GM18520 (cell line): ENCODE measurements at regions not wholly inside any gene's neighbourhood (a gene's known extent, or its start where the extent isn't known, plus 50 kb on each side); places are given as distances from the start of the nearest gene placed in this dataset.

Experiments
- ATAC-seq: cut with Tn5 transposase; IDR thresholded peaks from one replicate; pipeline ENCODE4 v1.9.1; 2021; ENCODE audit not compliant: unreplicated experiment

- ATAC-seq: no peak
Measured at GRCh38 chr18:76579301-76579695, 84.3 kb upstream of the ZNF516 start.

- no peak for ATAC-seq
Measured at GRCh38 chr18:76578571-76579300, 83.7 kb upstream of the ZNF516 start.

DNA sequence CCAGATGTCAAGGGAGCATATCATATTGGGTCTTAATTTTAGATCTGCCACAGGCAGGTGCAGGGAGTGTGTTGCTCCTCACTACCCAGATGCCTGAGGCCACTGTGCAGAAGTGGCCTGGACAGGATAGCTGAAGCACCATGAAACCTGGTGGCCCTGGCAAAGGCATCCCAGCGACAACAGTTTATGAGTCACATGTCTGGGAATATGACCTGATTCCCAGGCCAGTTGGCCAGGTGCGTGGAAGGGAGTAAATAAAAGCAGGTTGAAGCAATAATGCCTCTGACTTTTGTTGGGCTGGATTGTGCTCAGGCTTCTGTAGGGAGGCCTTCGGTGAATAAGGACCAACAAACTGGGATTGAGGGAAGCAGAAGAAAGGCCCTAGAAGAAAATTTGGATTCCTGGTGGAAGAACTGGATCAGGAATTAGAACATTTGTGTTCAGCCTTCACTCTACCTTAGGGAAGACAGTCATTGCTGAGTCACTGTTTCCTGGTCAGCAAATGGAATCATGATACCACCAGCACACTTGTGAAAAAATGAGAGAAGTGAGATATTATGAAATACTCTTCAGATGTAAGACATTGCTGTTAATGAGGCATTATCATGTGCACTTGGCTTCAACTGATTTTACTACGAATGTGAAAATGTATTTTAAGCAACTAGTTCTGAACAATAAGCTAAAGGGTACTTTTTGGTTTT lies 78.4 kb upstream of the ZNF516 start:
- ATAC-seq: no peak

DNA sequence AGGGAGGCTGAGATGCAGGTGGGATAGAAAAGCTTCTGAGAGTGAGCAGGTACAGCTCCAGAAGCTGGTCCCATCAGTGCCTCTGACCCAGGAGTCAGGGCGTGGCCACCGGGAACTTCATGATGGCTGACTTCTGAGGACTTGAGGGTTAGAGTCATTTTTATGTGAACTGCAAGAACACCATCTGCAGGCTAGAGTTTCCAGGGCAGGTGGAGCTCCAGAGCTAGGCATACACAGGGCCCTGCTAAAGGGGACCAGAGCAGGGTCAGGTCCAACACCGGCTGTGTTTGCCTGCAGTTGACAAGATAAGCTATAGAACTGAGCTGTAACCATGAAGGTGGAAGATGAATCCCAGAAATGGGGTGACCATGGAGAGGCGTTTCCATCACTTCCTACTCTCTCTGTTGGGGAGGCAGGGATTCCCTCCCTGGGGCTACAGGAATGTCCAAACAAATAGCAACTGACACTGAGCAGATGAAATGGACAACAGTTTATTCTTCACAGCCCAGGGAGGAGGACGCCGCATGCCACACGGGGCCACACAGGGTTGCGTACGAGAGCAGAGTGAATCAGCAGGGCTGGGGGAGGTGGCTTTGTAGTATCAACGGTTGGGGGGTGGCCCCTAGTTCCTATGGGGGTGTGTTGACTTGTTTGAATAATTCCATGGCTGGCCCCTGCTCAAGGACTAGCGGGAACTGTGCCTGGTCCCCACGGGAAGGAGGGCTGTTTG lies 77.6 kb upstream of the ZNF516 start:
- no peak for ATAC-seq

GRCh38 chr18:76571689-76572088 lies 76.6 kb upstream of the ZNF516 start:
- no peak for ATAC-seq

DNA sequence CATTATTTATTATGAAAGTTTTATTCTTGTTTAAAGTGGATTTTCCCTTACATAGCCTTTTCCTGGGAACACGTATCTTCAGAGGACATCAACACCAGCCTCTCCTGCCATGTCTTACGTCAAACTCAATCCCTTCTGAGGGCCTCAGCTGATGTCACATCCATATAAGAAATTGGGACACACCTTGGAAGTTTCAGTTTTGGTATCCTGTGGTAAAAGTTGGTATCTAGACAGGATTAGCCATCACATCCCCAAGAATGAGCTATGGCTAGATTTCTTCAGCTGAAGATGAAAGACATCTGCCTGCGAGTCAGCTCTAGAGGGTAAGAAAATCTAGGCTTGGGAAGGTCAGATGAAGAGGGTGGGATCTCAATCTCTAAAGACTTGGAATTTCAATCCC lies 75.8 kb upstream of the ZNF516 start:
- ATAC-seq: no peak

DNA sequence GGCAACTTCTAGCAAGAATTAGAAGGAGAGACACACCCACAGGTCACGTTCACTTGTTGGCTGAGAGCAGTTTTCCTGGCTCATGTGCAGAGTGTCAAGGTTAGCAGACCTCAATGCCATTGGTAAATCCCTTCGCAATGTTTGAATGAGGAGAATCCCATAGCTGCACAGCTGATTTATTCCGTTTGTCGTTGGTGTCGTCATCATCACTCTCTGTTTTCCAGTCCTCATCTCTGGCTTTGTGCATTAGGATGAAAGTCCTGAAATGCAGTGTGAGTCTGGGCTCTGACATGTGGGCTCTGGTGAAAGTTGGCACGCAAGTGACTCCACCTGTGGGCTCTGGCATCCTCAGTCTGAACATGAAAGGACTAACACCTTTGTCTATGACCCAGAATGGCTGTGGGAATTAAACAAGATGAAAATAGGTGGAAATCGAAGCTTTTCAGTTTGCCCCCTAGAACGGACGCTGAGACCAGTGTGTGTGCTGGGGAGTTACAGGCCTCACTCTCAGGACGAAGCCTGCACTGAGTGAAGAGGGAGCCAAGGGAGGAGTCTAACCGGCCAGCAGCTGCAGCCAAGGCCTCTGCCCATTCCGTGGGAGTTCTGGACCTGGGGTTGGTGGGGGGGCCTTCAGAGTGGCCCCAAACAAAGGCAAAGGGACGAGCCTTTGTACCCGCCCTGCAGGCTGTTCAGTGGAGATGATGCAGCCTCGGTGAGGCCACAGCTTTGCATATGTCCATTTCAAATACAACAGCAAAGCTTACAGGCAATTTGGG lies 74.8 kb upstream of the ZNF516 start:
- ATAC-seq: no peak

GRCh38 chr18:76568731-76569130 lies 73.7 kb upstream of the ZNF516 start:
- ATAC-seq: no peak

GRCh38 chr18:76567835-76568445 lies 72.9 kb upstream of the ZNF516 start:
- ATAC-seq: no peak

GRCh38 chr18:76566987-76567386 lies 71.9 kb upstream of the ZNF516 start:
- ATAC-seq: no peak

- no peak for ATAC-seq
Measured at GRCh38 chr18:76565238-76566173, 70.5 kb upstream of the ZNF516 start.

GRCh38 chr18:76564655-76565237 lies 69.7 kb upstream of the ZNF516 start:
- no peak for ATAC-seq

- no peak for ATAC-seq
Measured at GRCh38 chr18:76564117-76564516, 69.1 kb upstream of the ZNF516 start.

- no peak for ATAC-seq
Measured at GRCh38 chr18:76562286-76563122, 67.5 kb upstream of the ZNF516 start.

DNA sequence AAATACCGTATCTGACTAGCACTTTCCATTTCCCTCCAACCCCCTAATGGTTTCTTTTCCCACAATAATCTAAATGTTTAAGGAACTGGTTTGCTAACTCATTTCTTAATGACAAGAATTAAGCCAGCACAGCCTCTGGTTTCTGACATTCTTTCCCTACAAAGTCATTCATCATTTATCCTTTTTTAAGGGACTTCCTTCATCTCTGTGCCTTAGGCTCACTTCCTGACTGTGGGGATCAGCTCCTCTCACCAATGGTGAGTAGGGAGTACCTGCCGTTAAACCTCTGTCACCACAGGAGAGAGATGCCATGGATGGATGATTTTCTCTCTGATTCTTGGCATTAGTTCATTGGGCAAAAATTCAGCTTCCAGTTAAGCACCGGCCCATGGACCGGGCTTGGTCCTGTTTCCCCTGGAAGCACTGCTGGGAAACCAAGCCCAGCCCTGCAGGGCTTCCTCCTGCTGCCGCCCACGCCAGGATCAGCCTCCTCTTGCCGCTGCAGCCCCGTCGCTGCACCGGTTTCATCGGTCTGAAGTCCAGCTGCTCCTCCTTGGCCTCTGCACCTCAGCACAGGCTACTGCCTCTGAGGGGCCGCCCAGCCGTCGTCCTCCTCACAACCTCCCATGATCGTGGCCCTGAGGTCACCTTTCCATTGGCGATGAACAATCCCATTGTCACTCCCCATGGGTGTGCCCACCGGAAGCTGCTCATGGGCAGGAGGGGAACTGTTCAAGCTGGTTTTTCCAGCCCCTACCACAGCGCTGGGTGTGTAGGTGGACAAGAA lies 64.0 kb upstream of the ZNF516 start:
- ATAC-seq: no peak

GRCh38 chr18:76557026-76557575 lies 62.1 kb upstream of the ZNF516 start:
- ATAC-seq: no peak

- no peak for ATAC-seq
Measured at GRCh38 chr18:76554547-76555222, 59.6 kb upstream of the ZNF516 start.
